Psoas muscle (tissue), 7 donors: ENCODE measurements at regions not wholly inside any gene's neighbourhood (a gene's known extent, or its start where the extent isn't known, plus 50 kb on each side); places are given as distances from the start of the nearest gene placed in this dataset.

Experiments used
- ATAC-seq, 4 donors: fragments of 200-7000 bp; cut with Tn5 transposase; one replicate each; pipeline ENCODE4 v1.9.1; 2020; ENCODE audit warnings: moderate library complexity in 3 of 4, mild to moderate bottlenecking in 2 of 4
- DNase-seq, 2 donors: peaks; one replicate each; pipeline ENCODE4 v3.0.0-alpha.2; 2020
- H3K27ac ChIP-seq: fragments of 200-600 bp; one replicate; pipeline ENCODE4 v1.8.0; 2022
- H3K27me3 ChIP-seq, 3 donors: fragments of 200-600 bp in 1 of 3; one replicate each; pipeline versions ENCODE4 v1.6.1 to v1.8.0; 2013 to 2022; ENCODE audit warnings: low read length in 2 of 3, mild to moderate bottlenecking in 2 of 3, moderate library complexity in 1 of 3; ENCODE audit not compliant: insufficient read depth in 3 of 3
- H3K36me3 ChIP-seq, 2 donors: fragments of 200-600 bp in 1 of 2; one replicate each; pipeline versions ENCODE4 v1.6.1 to v1.8.0; 2013 to 2022; ENCODE audit warnings: low read depth in 1 of 2, mild to moderate bottlenecking in 1 of 2, moderate library complexity in 1 of 2; ENCODE audit not compliant: insufficient read depth in 1 of 2
- H3K4me1 ChIP-seq: fragments of 200-600 bp; one replicate; pipeline ENCODE4 v1.8.0; 2022
- H3K4me3 ChIP-seq: fragments of 200-600 bp; one replicate; pipeline ENCODE4 v1.8.0; 2022; ENCODE audit warnings: mild to moderate bottlenecking
- H3K9me3 ChIP-seq: fragments of 200-600 bp; one replicate; pipeline ENCODE4 v1.8.0; 2022
- CTCF ChIP-seq: fragments of 200-600 bp; IDR thresholded peaks from one replicate; pipeline ENCODE4 v1.8.0; 2022; ENCODE audit warnings: antibody characterized with exemption
- WGBS, 3 donors: extraction: QIAGEN DNeasy Blood & Tissue Kit; methylation state at CpG; one replicate each; pipeline versions ENCODE4 v1.1.6 to v1.1.7; 2013; 5-methylcytosine and 5-hydroxymethylcytosine counted together
- intact Hi-C, 2 donors: fragments of 100-400 bp; cut with DNase I; formaldehyde crosslinking; loops; one replicate each; pipeline versions ENCODE4 v1.11.0 to v1.14.2; 2022
- donor health status: healthy with polysubstance abuse.
- donor health status: DM: no; HTN: no; CAD: no; lungs with moderate emphysema.
- donor health status: Bipolar disorder and iron deficiency.
- donor health status: healthy.
- donor health status: DM: yes; HTN: yes; CAD: no.
- donor health status: DM: no; HTN: no; CAD: no.
- donor health status: DM: yes; HTN: yes; CAD: no.

GRCh38 chr2:143946436-143947391 lies 573.2 kb downstream of the ZEB2 start:
- Histone ChIP-seq H3K4me3 (no peak overlapping the region), H3K36me3 (no peaks in the 10 kb centered on the region), H3K27me3 (no peaks in the 10 kb centered on the region), H3K4me1 (no peaks in the 10 kb centered on the region), H3K9me3 (no peaks in the 10 kb centered on the region), H3K27ac (no peak overlapping the region)
- no peak for DNase-seq
- ATAC-seq: no peak
- 77 to 82% (median 79%) methylated on average over 18 of the region's 18 CpGs for WGBS, 3 donors
- no peak for TF ChIP-seq CTCF
- intact Hi-C loops: no loop called here

DNA sequence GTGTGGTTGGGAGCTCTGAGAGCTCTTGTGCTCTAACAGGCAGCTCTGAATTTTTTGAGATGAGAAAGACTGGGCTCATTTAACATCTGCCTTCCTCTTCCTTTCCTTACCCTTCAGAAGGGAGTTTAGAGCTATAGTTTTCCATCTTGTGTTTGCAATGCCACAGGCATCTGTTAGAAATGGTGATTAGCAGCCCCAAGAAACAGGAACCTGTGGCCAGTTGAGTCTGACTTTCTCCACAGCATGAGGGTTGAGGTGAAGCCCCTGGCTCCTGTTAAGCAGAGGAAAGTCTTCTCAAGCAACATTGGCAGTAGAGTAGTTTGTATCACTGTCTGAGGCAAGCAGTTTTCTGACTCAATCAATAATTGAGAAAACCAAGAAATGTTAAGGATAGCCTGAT lies 577.4 kb downstream of the ZEB2 start:
- Histone ChIP-seq H3K9me3 (no peaks in the 10 kb centered on the region), H3K27me3 (no peaks in the 10 kb centered on the region), H3K4me1 (peaks cover 12% of the 10 kb centered on the region), H3K36me3 (no peaks in the 10 kb centered on the region), H3K4me3 (no peak overlapping the region), H3K27ac (no peak overlapping the region)
- no peak for TF ChIP-seq CTCF
- intact Hi-C loops: no loop called here
- DNase-seq (no peak), ATAC-seq (no peak)

DNA sequence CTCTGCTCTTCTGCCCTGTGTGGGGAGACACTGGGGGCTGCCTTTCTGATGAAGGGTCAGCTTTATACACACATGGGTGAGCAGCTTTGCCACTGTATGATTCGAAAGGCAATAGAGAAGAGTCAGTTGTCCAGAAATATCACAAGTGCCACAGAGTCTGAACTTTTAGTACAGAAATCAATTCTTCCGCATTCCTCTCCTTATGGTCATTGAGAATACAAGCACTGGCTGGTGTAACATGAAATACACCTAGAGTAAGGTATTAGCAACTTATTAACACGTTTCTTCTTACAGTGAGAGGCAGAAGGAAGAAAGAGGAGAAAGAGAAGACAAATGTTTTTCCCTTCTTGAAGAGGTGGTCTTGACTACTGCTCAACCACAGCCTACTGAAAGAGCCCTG lies 579.2 kb downstream of the ZEB2 start:
- ATAC-seq (no peak), DNase-seq (no peak)
- intact Hi-C loops: no loop called here
- no peak for TF ChIP-seq CTCF
- no peaks in the 10 kb centered on the region for H3K9me3 ChIP-seq
- H3K4me3 ChIP-seq: no peak overlapping the region
- H3K27me3 ChIP-seq: no peaks in the 10 kb centered on the region
- H3K27ac ChIP-seq: no peak overlapping the region
- H3K36me3 ChIP-seq: no peaks in the 10 kb centered on the region
- 90 to 96% (median 94%) methylated on average over 3 of the region's 3 CpGs for WGBS, 3 donors
- H3K4me1 ChIP-seq: peaks cover 12% of the 10 kb centered on the region

GRCh38 chr2:143939626-143940330 lies 580.1 kb downstream of the ZEB2 start:
- DNase-seq (no peak), ATAC-seq (no peak)
- Histone ChIP-seq H3K36me3 (no peaks in the 10 kb centered on the region), H3K4me3 (no peak overlapping the region), H3K27me3 (no peaks in the 10 kb centered on the region), H3K4me1 (peaks cover 12% of the 10 kb centered on the region), H3K27ac (no peak overlapping the region), H3K9me3 (no peaks in the 10 kb centered on the region)
- no peak for TF ChIP-seq CTCF
- intact Hi-C loops: no loop called here
- 33 to 41% (median 34%) methylated on average over 6 of the region's 6 CpGs for WGBS, 3 donors
